ENCODE measurements at regions not wholly inside any gene's neighbourhood (a gene's known extent, or its start where the extent isn't known, plus 50 kb on each side); places are given as distances from the start of the nearest gene placed in this dataset.
"Not testable (repeated sequence)": the region's sequence is repeated elsewhere in the genome, so short reads cannot be mapped to it uniquely, and the experiment has no call there.

DNA sequence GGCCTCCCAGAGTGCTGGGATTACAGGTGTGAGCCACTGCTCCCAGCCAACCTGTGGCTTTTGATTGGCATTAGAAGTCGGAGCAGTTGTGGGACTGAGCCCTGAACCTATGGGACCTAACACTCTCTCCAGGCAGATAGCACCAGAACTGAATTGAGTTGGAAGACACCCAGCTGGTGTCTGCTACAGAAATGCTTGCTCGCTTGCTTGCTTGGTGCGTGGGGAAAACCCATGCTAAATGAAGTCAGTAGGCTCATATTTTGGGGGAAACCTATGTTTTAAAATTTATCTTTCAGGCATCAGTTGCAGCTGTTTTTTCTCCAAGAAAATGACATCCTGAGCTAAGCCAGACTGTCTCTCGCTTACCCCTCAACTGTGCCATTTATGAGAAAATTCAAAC is 158.5 kb upstream of the RFC3 start:
- no peak overlapping the region for H3K27ac ChIP-seq
- TF ChIP-seq, protein P1, sequence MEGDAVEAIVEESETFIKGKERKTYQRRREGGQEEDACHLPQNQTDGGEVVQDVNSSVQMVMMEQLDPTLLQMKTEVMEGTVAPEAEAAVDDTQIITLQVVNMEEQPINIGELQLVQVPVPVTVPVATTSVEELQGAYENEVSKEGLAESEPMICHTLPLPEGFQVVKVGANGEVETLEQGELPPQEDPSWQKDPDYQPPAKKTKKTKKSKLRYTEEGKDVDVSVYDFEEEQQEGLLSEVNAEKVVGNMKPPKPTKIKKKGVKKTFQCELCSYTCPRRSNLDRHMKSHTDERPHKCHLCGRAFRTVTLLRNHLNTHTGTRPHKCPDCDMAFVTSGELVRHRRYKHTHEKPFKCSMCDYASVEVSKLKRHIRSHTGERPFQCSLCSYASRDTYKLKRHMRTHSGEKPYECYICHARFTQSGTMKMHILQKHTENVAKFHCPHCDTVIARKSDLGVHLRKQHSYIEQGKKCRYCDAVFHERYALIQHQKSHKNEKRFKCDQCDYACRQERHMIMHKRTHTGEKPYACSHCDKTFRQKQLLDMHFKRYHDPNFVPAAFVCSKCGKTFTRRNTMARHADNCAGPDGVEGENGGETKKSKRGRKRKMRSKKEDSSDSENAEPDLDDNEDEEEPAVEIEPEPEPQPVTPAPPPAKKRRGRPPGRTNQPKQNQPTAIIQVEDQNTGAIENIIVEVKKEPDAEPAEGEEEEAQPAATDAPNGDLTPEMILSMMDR (conservative IDR thresholded peaks at IDR 0.05) = no peak
- no peak for TF ChIP-seq ZFX (IDR thresholded peaks at IDR 0.05)

GRCh38 chr13:33659894-33660293 is 158.1 kb upstream of the RFC3 start:
- no peak overlapping the region for H3K27ac ChIP-seq
- TF ChIP-seq, protein P1 (conservative IDR thresholded peaks at IDR 0.05) = no peak
- no peak for TF ChIP-seq ZFX (IDR thresholded peaks at IDR 0.05)

GRCh38 chr13:33662392-33662791 is 155.6 kb upstream of the RFC3 start:
- H3K27ac ChIP-seq = no peak overlapping the region
- TF ChIP-seq, protein P1 (conservative IDR thresholded peaks at IDR 0.05) = no peak
- no peak for TF ChIP-seq ZFX (IDR thresholded peaks at IDR 0.05)

DNA sequence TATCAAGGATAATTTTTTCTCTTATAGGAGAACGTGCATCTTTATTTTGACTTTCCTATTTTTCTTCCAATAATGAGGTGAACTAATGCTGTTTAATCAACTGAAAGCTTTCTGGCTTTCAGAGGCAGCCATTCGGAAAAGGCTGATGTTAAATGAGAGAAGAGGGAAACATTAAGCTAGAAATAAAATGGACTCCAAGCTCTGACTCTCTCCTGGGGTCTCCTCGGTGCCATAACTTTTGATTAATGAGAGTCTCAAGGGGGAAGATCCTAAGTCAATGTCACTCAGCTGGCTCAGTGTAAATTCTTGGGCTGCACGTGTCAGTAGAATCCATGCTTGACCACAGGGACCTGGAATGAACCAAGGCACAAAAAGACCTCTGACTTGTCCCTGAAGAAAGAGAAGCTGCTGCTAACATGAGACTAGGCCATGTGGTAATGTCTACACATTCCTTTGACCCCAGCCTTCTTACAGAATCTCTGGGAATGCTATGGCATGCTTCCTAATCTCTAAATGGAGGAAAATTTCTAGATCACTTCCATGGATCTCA is 152.2 kb upstream of the RFC3 start:
- H3K27ac ChIP-seq = no peak overlapping the region
- no peak for TF ChIP-seq ZFX (IDR thresholded peaks at IDR 0.05)
- TF ChIP-seq, protein P1 (conservative IDR thresholded peaks at IDR 0.05) = no peak

DNA sequence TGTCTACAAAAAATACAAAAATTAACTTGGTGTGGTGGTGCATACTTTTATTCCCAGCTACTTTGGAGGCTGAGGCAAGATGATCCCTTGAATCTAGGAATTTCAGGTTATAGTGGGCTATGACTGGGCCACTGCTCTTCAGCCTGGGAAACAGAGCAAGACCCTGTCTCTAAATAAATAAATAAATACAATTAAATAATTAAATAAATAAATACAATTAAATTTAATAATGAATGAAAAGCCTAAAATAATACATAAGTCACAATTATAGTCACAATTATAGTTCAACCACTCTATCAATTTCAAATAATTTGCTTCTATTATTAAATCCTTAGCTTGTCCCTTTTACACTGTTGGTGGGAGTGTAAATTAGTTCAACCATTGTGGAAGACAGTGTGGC is 146.4 kb upstream of the RFC3 start:
- TF ChIP-seq ZFX (IDR thresholded peaks at IDR 0.05) = no peak
- TF ChIP-seq, protein P1 (conservative IDR thresholded peaks at IDR 0.05) = no peak
- H3K27ac ChIP-seq = no peak overlapping the region

GRCh38 chr13:33672022-33672421 is 145.9 kb upstream of the RFC3 start:
- H3K27ac ChIP-seq = not testable (repeated sequence)

DNA sequence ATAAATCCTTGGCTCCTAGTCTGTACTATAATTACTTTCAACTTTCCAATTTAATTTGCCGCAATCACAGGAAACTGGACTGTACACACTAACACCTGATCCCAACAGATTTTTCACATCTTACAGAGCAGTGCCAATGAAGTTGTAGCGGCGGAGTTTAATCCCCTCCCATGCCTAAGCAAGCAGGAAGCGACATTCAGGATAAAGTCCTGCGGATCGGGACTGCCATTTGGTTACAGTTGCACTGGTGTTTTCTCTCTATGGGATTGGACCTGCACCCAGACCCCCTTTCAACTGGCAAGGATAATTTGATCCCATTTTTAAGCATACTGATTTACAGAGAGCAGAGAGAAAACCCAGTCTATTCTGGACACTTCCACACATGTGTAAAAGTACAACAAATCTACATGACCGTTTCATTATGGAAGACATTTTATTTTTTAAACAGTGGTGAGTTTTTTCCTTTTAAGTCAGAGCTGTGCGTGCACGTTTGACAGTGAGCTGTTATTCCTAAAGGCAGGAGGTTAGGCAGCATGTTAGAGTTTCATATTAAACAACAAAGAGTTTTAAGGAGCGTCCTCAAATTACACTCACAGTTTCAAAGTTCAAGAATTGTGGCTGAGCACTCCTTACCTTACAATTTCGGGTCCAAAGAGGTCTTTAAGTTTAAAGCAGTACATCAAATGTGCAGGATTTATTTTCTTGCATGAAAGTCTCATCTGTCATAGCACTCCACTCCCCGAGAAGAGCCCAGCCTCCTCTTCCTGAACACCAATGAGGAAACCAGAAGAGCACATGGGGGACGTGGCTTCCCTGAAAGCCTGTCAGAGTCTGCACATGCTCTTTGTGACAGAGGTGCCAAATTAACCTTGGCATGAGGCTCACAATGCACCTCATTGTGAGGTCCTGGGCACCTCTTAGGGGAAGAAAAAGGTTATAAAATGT is 141.6 kb upstream of the RFC3 start:
- peak overlapping the region; percentile 27; the same call in 1 of the 2 replicates for H3K27ac ChIP-seq

More for the DNA sequence above, 141.6 kb upstream of the RFC3 start:
- TF ChIP-seq, protein P1 (conservative IDR thresholded peaks at IDR 0.05) = no peak
- TF ChIP-seq ZFX (IDR thresholded peaks at IDR 0.05) = no peak

Measured in C4-2B (cell line).